ENCODE measurements at regions not wholly inside any gene's neighbourhood (a gene's known extent, or its start where the extent isn't known, plus 50 kb on each side); places are given as distances from the start of the nearest gene placed in this dataset.
A peak's percentile ranks its signal among the peaks of the same experiment; 100 is the strongest.

DNA sequence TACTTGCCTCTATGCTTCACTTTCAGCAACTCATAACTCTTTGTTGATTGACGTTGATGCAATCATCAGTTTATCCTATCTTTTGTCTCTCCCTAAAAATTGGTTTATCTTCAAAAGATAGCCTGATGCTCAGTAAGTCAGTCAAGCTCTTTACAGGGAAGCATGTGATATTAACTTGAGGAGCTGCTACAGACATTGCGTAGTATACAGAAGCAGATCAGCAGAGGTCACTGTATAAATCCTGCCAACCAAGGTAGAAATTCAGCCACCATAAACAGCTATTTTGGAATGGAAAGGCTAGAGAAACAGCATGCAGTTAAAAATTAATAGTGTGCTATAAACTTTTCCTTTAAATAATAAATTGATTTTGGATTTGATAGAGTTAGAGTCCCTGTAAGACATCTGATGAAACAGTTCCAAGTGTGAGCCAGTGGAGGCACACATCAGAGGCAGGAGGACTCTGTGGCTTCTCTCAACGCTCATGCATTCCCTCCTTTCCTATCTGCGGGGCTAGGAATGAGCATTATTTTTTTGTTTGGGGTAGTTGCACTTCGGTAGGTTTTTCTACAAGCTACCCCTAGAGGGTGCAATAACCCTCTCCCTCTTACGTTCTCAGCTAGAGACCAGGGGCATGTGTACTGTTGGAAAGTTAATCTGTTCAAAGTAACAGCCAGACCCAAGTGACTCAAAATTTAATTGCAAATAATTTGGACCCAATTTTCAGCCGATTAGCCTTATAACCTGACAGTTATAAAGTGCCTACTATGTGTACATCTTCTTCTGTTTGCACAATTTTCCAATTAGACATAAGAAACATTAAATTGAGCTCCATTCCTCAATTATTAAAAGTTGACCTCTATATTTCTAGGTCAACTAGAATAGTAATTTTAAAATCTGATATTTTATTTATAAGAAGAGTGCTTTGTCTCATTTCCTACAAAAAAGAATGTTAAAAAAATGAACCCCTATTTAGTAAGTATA is 647.7 kb upstream of the SOX9 start:
- Histone ChIP-seq H3K4me1 (no peaks in the 10 kb centered on the region), H3K9me3 (no peaks in the 10 kb centered on the region), H3K36me3 (no peaks in the 10 kb centered on the region), H3K27ac (no peak overlapping the region), H3K27me3 (no peaks in the 10 kb centered on the region), H3K4me3 (no peak overlapping the region)
- TF ChIP-seq, protein P1, sequence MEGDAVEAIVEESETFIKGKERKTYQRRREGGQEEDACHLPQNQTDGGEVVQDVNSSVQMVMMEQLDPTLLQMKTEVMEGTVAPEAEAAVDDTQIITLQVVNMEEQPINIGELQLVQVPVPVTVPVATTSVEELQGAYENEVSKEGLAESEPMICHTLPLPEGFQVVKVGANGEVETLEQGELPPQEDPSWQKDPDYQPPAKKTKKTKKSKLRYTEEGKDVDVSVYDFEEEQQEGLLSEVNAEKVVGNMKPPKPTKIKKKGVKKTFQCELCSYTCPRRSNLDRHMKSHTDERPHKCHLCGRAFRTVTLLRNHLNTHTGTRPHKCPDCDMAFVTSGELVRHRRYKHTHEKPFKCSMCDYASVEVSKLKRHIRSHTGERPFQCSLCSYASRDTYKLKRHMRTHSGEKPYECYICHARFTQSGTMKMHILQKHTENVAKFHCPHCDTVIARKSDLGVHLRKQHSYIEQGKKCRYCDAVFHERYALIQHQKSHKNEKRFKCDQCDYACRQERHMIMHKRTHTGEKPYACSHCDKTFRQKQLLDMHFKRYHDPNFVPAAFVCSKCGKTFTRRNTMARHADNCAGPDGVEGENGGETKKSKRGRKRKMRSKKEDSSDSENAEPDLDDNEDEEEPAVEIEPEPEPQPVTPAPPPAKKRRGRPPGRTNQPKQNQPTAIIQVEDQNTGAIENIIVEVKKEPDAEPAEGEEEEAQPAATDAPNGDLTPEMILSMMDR (IDR thresholded peaks at IDR 0.05): peak; percentile 45 to 52
- DNase-seq: no peak
- intact Hi-C loops (cut with DNase I; ENCODE audit: low total_unique reads): no loop called here

DNA sequence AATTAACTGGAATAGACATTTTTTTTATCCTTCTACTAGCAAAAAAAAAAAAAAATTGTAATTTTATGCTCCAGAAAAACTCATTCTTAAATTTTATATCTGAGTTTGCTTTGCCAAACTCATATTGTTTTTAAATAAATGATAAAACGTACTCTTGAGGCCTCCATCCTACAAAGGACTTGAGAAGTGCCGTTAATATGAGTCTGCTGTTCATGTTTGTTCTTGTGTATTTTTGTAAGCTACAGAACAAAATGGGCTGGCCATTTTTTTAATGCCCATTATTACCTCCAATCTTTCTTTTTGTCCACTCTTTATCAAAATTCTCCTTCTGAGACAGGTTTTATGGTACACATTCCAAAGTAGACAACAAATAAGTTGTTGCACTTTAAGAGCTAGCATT is 643.5 kb upstream of the SOX9 start:
- Histone ChIP-seq H3K4me1 (no peaks in the 10 kb centered on the region), H3K36me3 (no peaks in the 10 kb centered on the region), H3K9me3 (no peaks in the 10 kb centered on the region), H3K4me3 (no peak overlapping the region), H3K27me3 (no peaks in the 10 kb centered on the region), H3K27ac (no peak overlapping the region)
- intact Hi-C loops (cut with DNase I; ENCODE audit: low total_unique reads): no loop called here
- no peak for DNase-seq
- TF ChIP-seq, protein P1 (IDR thresholded peaks at IDR 0.05): no peak

DNA sequence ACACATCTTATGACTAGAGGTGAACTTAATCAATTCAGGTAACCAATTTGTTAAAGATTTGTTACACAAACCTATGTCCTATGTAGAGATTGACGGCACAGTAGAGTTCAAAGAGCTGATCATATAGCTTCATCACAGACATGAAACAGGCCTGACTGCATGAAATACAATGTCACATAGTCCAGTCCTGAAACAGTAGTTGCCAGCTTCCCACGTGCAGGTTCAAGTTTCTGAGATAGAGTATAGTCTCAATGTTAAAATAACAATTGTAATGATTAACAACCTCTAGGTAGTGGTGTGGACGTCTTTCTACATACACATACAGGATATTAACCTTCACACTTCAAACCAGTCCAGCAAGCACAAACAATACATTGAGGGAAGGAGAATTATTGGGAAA is 640.7 kb upstream of the SOX9 start:
- no peaks in the 10 kb centered on the region for H3K9me3 ChIP-seq
- no peaks in the 10 kb centered on the region for H3K4me1 ChIP-seq
- no peak for DNase-seq
- H3K27me3 ChIP-seq: no peaks in the 10 kb centered on the region
- intact Hi-C loops (cut with DNase I; ENCODE audit: low total_unique reads): no loop called here
- TF ChIP-seq, protein P1 (IDR thresholded peaks at IDR 0.05): no peak
- no peak overlapping the region for H3K4me3 ChIP-seq
- H3K36me3 ChIP-seq: no peaks in the 10 kb centered on the region
- H3K27ac ChIP-seq: no peak overlapping the region

DNA sequence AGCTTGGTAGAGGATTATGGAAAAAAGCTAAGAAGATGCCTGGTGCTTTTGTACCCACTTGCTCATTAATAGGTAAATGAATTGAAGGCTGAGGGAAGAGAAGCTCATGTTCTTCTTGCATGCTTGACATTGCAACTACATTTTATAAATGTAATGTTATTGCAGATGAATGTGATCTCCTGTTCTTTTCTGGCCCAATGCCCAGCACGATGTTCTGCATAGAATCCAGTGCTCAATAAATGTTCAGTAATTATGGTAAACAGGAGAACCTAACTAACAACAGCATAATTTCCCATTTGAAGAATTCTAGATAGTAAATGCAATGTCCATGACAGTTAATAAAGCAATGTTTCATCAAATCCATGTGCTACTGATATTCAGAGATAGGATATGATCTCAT is 638.2 kb upstream of the SOX9 start:
- intact Hi-C loops (cut with DNase I; ENCODE audit: low total_unique reads): no loop called here
- no peaks in the 10 kb centered on the region for H3K27me3 ChIP-seq
- TF ChIP-seq, protein P1 (IDR thresholded peaks at IDR 0.05): no peak
- DNase-seq: no peak
- no peaks in the 10 kb centered on the region for H3K4me1 ChIP-seq
- no peak overlapping the region for H3K27ac ChIP-seq
- H3K4me3 ChIP-seq: no peak overlapping the region
- H3K36me3 ChIP-seq: no peaks in the 10 kb centered on the region
- H3K9me3 ChIP-seq: no peaks in the 10 kb centered on the region

DNA sequence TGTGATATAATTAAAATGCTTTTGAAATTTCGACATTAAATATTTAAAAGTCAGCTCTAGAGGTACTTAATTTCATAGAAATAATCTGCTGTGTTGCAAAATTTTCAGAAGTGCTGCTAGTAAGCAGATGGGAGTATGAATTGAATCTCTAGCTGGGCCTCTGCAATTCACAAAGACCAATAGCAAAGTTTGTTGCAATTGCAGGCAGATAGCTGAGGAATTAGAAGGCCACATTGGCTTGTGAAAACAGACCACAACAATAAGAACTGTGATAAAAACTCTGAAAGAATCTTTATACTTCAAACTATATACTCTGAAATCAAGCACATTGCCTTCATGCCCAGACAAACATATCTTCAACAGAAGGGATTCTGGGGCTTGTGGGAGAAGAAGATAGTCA is 636.3 kb upstream of the SOX9 start:
- DNase-seq: no peak
- no peak overlapping the region for H3K27ac ChIP-seq
- H3K36me3 ChIP-seq: no peaks in the 10 kb centered on the region
- H3K4me1 ChIP-seq: no peaks in the 10 kb centered on the region
- H3K27me3 ChIP-seq: no peaks in the 10 kb centered on the region
- TF ChIP-seq, protein P1 (IDR thresholded peaks at IDR 0.05): no peak
- H3K4me3 ChIP-seq: no peak overlapping the region
- no peaks in the 10 kb centered on the region for H3K9me3 ChIP-seq
- intact Hi-C loops (cut with DNase I; ENCODE audit: low total_unique reads): no loop called here

Data from tibial artery (tissue), 4 donors.